ENCODE measurements at regions not wholly inside any gene's neighbourhood (a gene's known extent, or its start where the extent isn't known, plus 50 kb on each side); places are given as distances from the start of the nearest gene placed in this dataset.

- Histone ChIP-seq H3K36me3 (no peaks in the 10 kb centered on the region), H3K4me3 (no peak overlapping the region), H3K27ac (no peak overlapping the region), H3K4me1 (replicated peaks) (no peaks in the 10 kb centered on the region), H3K9me3 (replicated peaks) (no peaks in the 10 kb centered on the region), H3K27me3 (replicated peaks) (no peaks in the 10 kb centered on the region)
- no peak for DNase-seq (ENCODE audit: low read depth in 1 of 2, low spot score in 2 of 2)
Observed at GRCh38 chr12:127301876-127302275, 965.1 kb upstream of the TMEM132C start.

GRCh38 chr12:127304751-127305725, 961.9 kb upstream of the TMEM132C start:
- Histone ChIP-seq H3K27ac (no peak overlapping the region), H3K27me3 (replicated peaks) (no peaks in the 10 kb centered on the region), H3K36me3 (no peaks in the 10 kb centered on the region), H3K4me3 (no peak overlapping the region), H3K9me3 (replicated peaks) (no peaks in the 10 kb centered on the region), H3K4me1 (replicated peaks) (no peaks in the 10 kb centered on the region)
- DNase-seq (ENCODE audit: low read depth in 1 of 2, low spot score in 2 of 2), result no peak

- no peak for DNase-seq (ENCODE audit: low read depth in 1 of 2, low spot score in 2 of 2)
- Histone ChIP-seq H3K27me3 (replicated peaks) (no peaks in the 10 kb centered on the region), H3K9me3 (replicated peaks) (no peaks in the 10 kb centered on the region), H3K27ac (no peak overlapping the region), H3K4me3 (no peak overlapping the region), H3K4me1 (replicated peaks) (no peaks in the 10 kb centered on the region), H3K36me3 (no peaks in the 10 kb centered on the region)
Observed at GRCh38 chr12:127306604-127307215, 960.3 kb upstream of the TMEM132C start.

- H3K9me3 ChIP-seq (replicated peaks), result no peaks in the 10 kb centered on the region
- DNase-seq (ENCODE audit: low read depth in 1 of 2, low spot score in 2 of 2), result no peak
- no peaks in the 10 kb centered on the region for H3K4me1 ChIP-seq (replicated peaks)
- no peak overlapping the region for H3K27ac ChIP-seq
- no peak overlapping the region for H3K4me3 ChIP-seq
- no peaks in the 10 kb centered on the region for H3K27me3 ChIP-seq (replicated peaks)
- no peaks in the 10 kb centered on the region for H3K36me3 ChIP-seq
Observed at GRCh38 chr12:127307528-127307927, 959.4 kb upstream of the TMEM132C start.

GRCh38 chr12:127308148-127308547, 958.8 kb upstream of the TMEM132C start:
- no peaks in the 10 kb centered on the region for H3K36me3 ChIP-seq
- H3K27ac ChIP-seq, result no peak overlapping the region
- no peak overlapping the region for H3K4me3 ChIP-seq
- no peaks in the 10 kb centered on the region for H3K4me1 ChIP-seq (replicated peaks)
- no peaks in the 10 kb centered on the region for H3K9me3 ChIP-seq (replicated peaks)
- DNase-seq (ENCODE audit: low read depth in 1 of 2, low spot score in 2 of 2), result no peak
- no peaks in the 10 kb centered on the region for H3K27me3 ChIP-seq (replicated peaks)

- H3K4me1 ChIP-seq (replicated peaks), result no peaks in the 10 kb centered on the region
- H3K27me3 ChIP-seq (replicated peaks), result no peaks in the 10 kb centered on the region
- H3K27ac ChIP-seq, result no peak overlapping the region
- no peaks in the 10 kb centered on the region for H3K36me3 ChIP-seq
- H3K4me3 ChIP-seq, result no peak overlapping the region
- no peaks in the 10 kb centered on the region for H3K9me3 ChIP-seq (replicated peaks)
- DNase-seq (ENCODE audit: low read depth in 1 of 2, low spot score in 2 of 2), result no peak
Observed at GRCh38 chr12:127310548-127310947, 956.4 kb upstream of the TMEM132C start.

GRCh38 chr12:127311720-127312364, 955.1 kb upstream of the TMEM132C start:
- no peak overlapping the region for H3K27ac ChIP-seq
- H3K27me3 ChIP-seq (replicated peaks), result no peaks in the 10 kb centered on the region
- H3K9me3 ChIP-seq (replicated peaks), result no peaks in the 10 kb centered on the region
- no peaks in the 10 kb centered on the region for H3K36me3 ChIP-seq
- H3K4me3 ChIP-seq, result no peak overlapping the region
- no peak for DNase-seq (ENCODE audit: low read depth in 1 of 2, low spot score in 2 of 2)
- H3K4me1 ChIP-seq (replicated peaks), result no peaks in the 10 kb centered on the region

- no peaks in the 10 kb centered on the region for H3K36me3 ChIP-seq
- no peaks in the 10 kb centered on the region for H3K27me3 ChIP-seq (replicated peaks)
- no peak overlapping the region for H3K27ac ChIP-seq
- H3K4me1 ChIP-seq (replicated peaks), result no peaks in the 10 kb centered on the region
- H3K9me3 ChIP-seq (replicated peaks), result no peaks in the 10 kb centered on the region
- DNase-seq (ENCODE audit: low read depth in 1 of 2, low spot score in 2 of 2), result no peak
- no peak overlapping the region for H3K4me3 ChIP-seq
Observed at GRCh38 chr12:127324681-127325080, 942.3 kb upstream of the TMEM132C start.

GRCh38 chr12:127327986-127328385, 939.0 kb upstream of the TMEM132C start:
- no peaks in the 10 kb centered on the region for H3K9me3 ChIP-seq (replicated peaks)
- no peak overlapping the region for H3K4me3 ChIP-seq
- H3K36me3 ChIP-seq, result no peaks in the 10 kb centered on the region
- no peak overlapping the region for H3K27ac ChIP-seq
- H3K4me1 ChIP-seq (replicated peaks), result no peaks in the 10 kb centered on the region
- DNase-seq (ENCODE audit: low read depth in 1 of 2, low spot score in 2 of 2), result no peak
- H3K27me3 ChIP-seq (replicated peaks), result no peaks in the 10 kb centered on the region

GRCh38 chr12:127328867-127329266, 938.1 kb upstream of the TMEM132C start:
- Histone ChIP-seq H3K27me3 (replicated peaks) (no peaks in the 10 kb centered on the region), H3K9me3 (replicated peaks) (no peaks in the 10 kb centered on the region), H3K4me3 (no peak overlapping the region), H3K36me3 (no peaks in the 10 kb centered on the region), H3K27ac (no peak overlapping the region), H3K4me1 (replicated peaks) (no peaks in the 10 kb centered on the region)
- DNase-seq (ENCODE audit: low read depth in 1 of 2, low spot score in 2 of 2), result no peak

GRCh38 chr12:127334365-127334764, 932.6 kb upstream of the TMEM132C start:
- H3K9me3 ChIP-seq (replicated peaks), result no peaks in the 10 kb centered on the region
- no peak overlapping the region for H3K27ac ChIP-seq

GRCh38 chr12:127334912-127335644, 931.9 kb upstream of the TMEM132C start:
- Histone ChIP-seq H3K27ac (no peak overlapping the region), H3K36me3 (no peaks in the 10 kb centered on the region), H3K4me3 (no peak overlapping the region), H3K4me1 (replicated peaks) (no peaks in the 10 kb centered on the region), H3K27me3 (replicated peaks) (no peaks in the 10 kb centered on the region), H3K9me3 (replicated peaks) (no peaks in the 10 kb centered on the region)
- DNase-seq (ENCODE audit: low read depth in 1 of 2, low spot score in 2 of 2), result no peak

More at GRCh38 chr12:127334365-127334764, 932.6 kb upstream of the TMEM132C start:
- Histone ChIP-seq H3K4me1 (replicated peaks) (no peaks in the 10 kb centered on the region), H3K36me3 (no peaks in the 10 kb centered on the region), H3K4me3 (no peak overlapping the region), H3K27me3 (replicated peaks) (no peaks in the 10 kb centered on the region)
- no peak for DNase-seq (ENCODE audit: low read depth in 1 of 2, low spot score in 2 of 2)

- H3K4me1 ChIP-seq (replicated peaks), result no peaks in the 10 kb centered on the region
- no peak overlapping the region for H3K4me3 ChIP-seq
- no peak overlapping the region for H3K27ac ChIP-seq
- H3K36me3 ChIP-seq, result no peaks in the 10 kb centered on the region
- DNase-seq (ENCODE audit: low read depth in 1 of 2, low spot score in 2 of 2), result no peak
- no peaks in the 10 kb centered on the region for H3K27me3 ChIP-seq (replicated peaks)
- no peaks in the 10 kb centered on the region for H3K9me3 ChIP-seq (replicated peaks)
Observed at GRCh38 chr12:127336416-127336815, 930.6 kb upstream of the TMEM132C start.
